ENCODE measurements at regions not wholly inside any gene's neighbourhood (a gene's known extent, or its start where the extent isn't known, plus 50 kb on each side); places are given as distances from the start of the nearest gene placed in this dataset.

- no peaks in the 10 kb centered on the region for H3K36me3 ChIP-seq (ENCODE audit: control insufficient read depth in 2 of 2, extremely low read depth in 1 of 2, insufficient read depth in 2 of 2, low read length in 2 of 2)
- H3K4me2 ChIP-seq (ENCODE audit: control insufficient read depth, extremely low read depth, insufficient read depth, low read depth, low read length), result no peak overlapping the region
- H3K27ac ChIP-seq (ENCODE audit: control insufficient read depth, insufficient read depth, low read length), result no peak overlapping the region
- dilution Hi-C loops (cut with MboI; ENCODE audit: extremely low pct_ligation_motif_present, low sequenced_read_pairs), result no loop called here
- DNase-seq (ENCODE audit: low read depth, low spot score), result no peak
- TF ChIP-seq CTCF (optimal IDR thresholded peaks at IDR 0.05 in 1 of 3, IDR thresholded peaks at IDR 0.05 in 1 of 3, conservative IDR thresholded peaks at IDR 0.05 in 1 of 3; ENCODE audit: extremely low read depth in 1 of 3, insufficient read depth in 2 of 3, low read length in 3 of 3), result no peak
- FAIRE-seq, result no peak
- no peaks in the 10 kb centered on the region for H4K20me1 ChIP-seq (ENCODE audit: control insufficient read depth, extremely low read depth, insufficient read depth, low read length)
- no peaks in the 10 kb centered on the region for H3K4me1 ChIP-seq (ENCODE audit: control insufficient read depth, extremely low read depth, insufficient read depth, low read length)
- no peak overlapping the region for H3K9ac ChIP-seq (ENCODE audit: control insufficient read depth, extremely low read depth, insufficient read depth, low read length)
- H3K27me3 ChIP-seq (ENCODE audit: control insufficient read depth, extremely low read depth, insufficient read depth, low read length), result no peaks in the 10 kb centered on the region
- no peaks in the 10 kb centered on the region for H3K79me2 ChIP-seq (ENCODE audit: control insufficient read depth, insufficient read depth, low read length)
- H3K9me1 ChIP-seq (ENCODE audit: control insufficient read depth, extremely low read depth, insufficient read depth, low read length), result no peaks in the 10 kb centered on the region
- H2AFZ ChIP-seq (ENCODE audit: control insufficient read depth, low read length), result no peak overlapping the region
- no peaks in the 10 kb centered on the region for H3K9me3 ChIP-seq (ENCODE audit: control insufficient read depth, low read depth, low read length)
- no peak overlapping the region for H3K4me3 ChIP-seq (ENCODE audit: control insufficient read depth in 2 of 3, extremely low read depth in 1 of 3, insufficient read depth in 2 of 3, low read depth in 1 of 3, low read length in 3 of 3)
Observed at GRCh38 chr3:34504775-34505174, 706.3 kb downstream of the PDCD6IP start.

GRCh38 chr3:34508732-34509131 lies 710.3 kb downstream of the PDCD6IP start:
- H3K27ac ChIP-seq (ENCODE audit: control insufficient read depth, insufficient read depth, low read length), result no peak overlapping the region
- H3K36me3 ChIP-seq (ENCODE audit: control insufficient read depth in 2 of 2, extremely low read depth in 1 of 2, insufficient read depth in 2 of 2, low read length in 2 of 2), result no peaks in the 10 kb centered on the region
- no peak for FAIRE-seq
- H3K9me3 ChIP-seq (ENCODE audit: control insufficient read depth, low read depth, low read length), result no peaks in the 10 kb centered on the region
- H3K27me3 ChIP-seq (ENCODE audit: control insufficient read depth, extremely low read depth, insufficient read depth, low read length), result no peaks in the 10 kb centered on the region
- H3K9me1 ChIP-seq (ENCODE audit: control insufficient read depth, extremely low read depth, insufficient read depth, low read length), result no peaks in the 10 kb centered on the region
- no peak overlapping the region for H2AFZ ChIP-seq (ENCODE audit: control insufficient read depth, low read length)
- DNase-seq (ENCODE audit: low read depth, low spot score), result no peak
- no peak for TF ChIP-seq CTCF (optimal IDR thresholded peaks at IDR 0.05 in 1 of 3, IDR thresholded peaks at IDR 0.05 in 1 of 3, conservative IDR thresholded peaks at IDR 0.05 in 1 of 3; ENCODE audit: extremely low read depth in 1 of 3, insufficient read depth in 2 of 3, low read length in 3 of 3)
- H3K4me2 ChIP-seq (ENCODE audit: control insufficient read depth, extremely low read depth, insufficient read depth, low read depth, low read length), result no peak overlapping the region
- dilution Hi-C loops (cut with MboI; ENCODE audit: extremely low pct_ligation_motif_present, low sequenced_read_pairs), result no loop called here
- no peaks in the 10 kb centered on the region for H4K20me1 ChIP-seq (ENCODE audit: control insufficient read depth, extremely low read depth, insufficient read depth, low read length)
- no peak overlapping the region for H3K4me3 ChIP-seq (ENCODE audit: control insufficient read depth in 2 of 3, extremely low read depth in 1 of 3, insufficient read depth in 2 of 3, low read depth in 1 of 3, low read length in 3 of 3)
- no peaks in the 10 kb centered on the region for H3K79me2 ChIP-seq (ENCODE audit: control insufficient read depth, insufficient read depth, low read length)
- no peak overlapping the region for H3K9ac ChIP-seq (ENCODE audit: control insufficient read depth, extremely low read depth, insufficient read depth, low read length)
- H3K4me1 ChIP-seq (ENCODE audit: control insufficient read depth, extremely low read depth, insufficient read depth, low read length), result no peaks in the 10 kb centered on the region

Data from keratinocyte (primary cell).